WERI-Rb-1 (cell line): ENCODE measurements at regions not wholly inside any gene's neighbourhood (a gene's known extent, or its start where the extent isn't known, plus 50 kb on each side); places are given as distances from the start of the nearest gene placed in this dataset.

Experiments used
- DNase-seq: peaks from one replicate; pipeline ENCODE4 v3.0.0-alpha.2; 2020
- H3K27ac ChIP-seq: fragments of 250-450 bp; sonication (Bioruptor Pico); 2 replicates; pipeline ENCODE4 v1.5.1; 2020; ENCODE audit warnings: mild to moderate bottlenecking, moderate library complexity
- H3K27me3 ChIP-seq: fragments of 250-450 bp; sonication (Bioruptor Pico); 2 replicates; pipeline ENCODE4 v1.5.1; 2021; ENCODE audit warnings: mild to moderate bottlenecking, low read depth, moderate library complexity; ENCODE audit not compliant: insufficient read depth, severe bottlenecking
- H3K36me3 ChIP-seq: fragments of 250-450 bp; sonication (Bioruptor Pico); 2 replicates; pipeline ENCODE4 v1.5.1; 2020; ENCODE audit warnings: mild to moderate bottlenecking, moderate library complexity
- H3K4me3 ChIP-seq: 2 replicates; pipeline ENCODE4 v1.5.1; 2011; ENCODE audit warnings: low read depth, mild to moderate bottlenecking, control low read depth, low read length
- H3K9me3 ChIP-seq: fragments of 250-450 bp; sonication (Bioruptor Pico); 2 replicates; pipeline ENCODE4 v1.5.1; 2021; ENCODE audit warnings: mild to moderate bottlenecking, moderate library complexity; ENCODE audit not compliant: severe bottlenecking
- CTCF ChIP-seq: IDR thresholded peaks from 2 replicates; pipeline ENCODE4 v1.5.1; 2011; ENCODE audit warnings: low read depth, mild to moderate bottlenecking, control low read depth, inconsistent platforms, low read length

GRCh38 chr2:819121-819520, 131.5 kb upstream of the SNTG2 start:
- Histone ChIP-seq H3K36me3 (no peaks in the 10 kb centered on the region), H3K4me3 (no peak overlapping the region), H3K27ac (no peak overlapping the region), H3K9me3 (no peaks in the 10 kb centered on the region), H3K27me3 (no peaks in the 10 kb centered on the region)
- TF ChIP-seq CTCF, result no peak
- DNase-seq, result no peak

GRCh38 chr2:817336-818015, 133.2 kb upstream of the SNTG2 start:
- TF ChIP-seq CTCF, result no peak
- no peaks in the 10 kb centered on the region for H3K36me3 ChIP-seq
- H3K27ac ChIP-seq, result no peak overlapping the region
- no peaks in the 10 kb centered on the region for H3K9me3 ChIP-seq
- H3K27me3 ChIP-seq, result no peaks in the 10 kb centered on the region
- no peak overlapping the region for H3K4me3 ChIP-seq
- DNase-seq, result no peak

- no peak for TF ChIP-seq CTCF
- Histone ChIP-seq H3K9me3 (no peaks in the 10 kb centered on the region), H3K4me3 (no peak overlapping the region), H3K36me3 (no peaks in the 10 kb centered on the region), H3K27me3 (no peaks in the 10 kb centered on the region), H3K27ac (no peak overlapping the region)
- DNase-seq, result no peak
Observed at GRCh38 chr2:816278-816677, 134.4 kb upstream of the SNTG2 start.

- TF ChIP-seq CTCF, result no peak
- H3K27ac ChIP-seq, result no peak overlapping the region
- no peak for DNase-seq
- H3K36me3 ChIP-seq, result no peaks in the 10 kb centered on the region
- H3K9me3 ChIP-seq, result no peaks in the 10 kb centered on the region
- no peak overlapping the region for H3K4me3 ChIP-seq
- H3K27me3 ChIP-seq, result no peaks in the 10 kb centered on the region
Observed at GRCh38 chr2:810397-810796, 133.2 kb upstream of the TMEM18 start.

- H3K36me3 ChIP-seq, result no peaks in the 10 kb centered on the region
- no peak overlapping the region for H3K4me3 ChIP-seq
- TF ChIP-seq CTCF, result no peak
- H3K9me3 ChIP-seq, result no peaks in the 10 kb centered on the region
- H3K27me3 ChIP-seq, result no peaks in the 10 kb centered on the region
- no peak for DNase-seq
- H3K27ac ChIP-seq, result no peak overlapping the region
Observed at GRCh38 chr2:807300-807699, 130.1 kb upstream of the TMEM18 start.

GRCh38 chr2:805664-806063, 128.5 kb upstream of the TMEM18 start:
- no peak for DNase-seq
- TF ChIP-seq CTCF, result no peak
- Histone ChIP-seq H3K27me3 (no peaks in the 10 kb centered on the region), H3K36me3 (no peaks in the 10 kb centered on the region), H3K27ac (no peak overlapping the region), H3K4me3 (no peak overlapping the region), H3K9me3 (no peaks in the 10 kb centered on the region)
